Panc1 (cell line): ENCODE measurements at regions not wholly inside any gene's neighbourhood (a gene's known extent, or its start where the extent isn't known, plus 50 kb on each side); places are given as distances from the start of the nearest gene placed in this dataset.

ENCODE experiments used
- ATAC-seq: fragments of 200-7000 bp; cut with Tn5 transposase; 2 replicates; pipeline ENCODE4 v1.9.1; 2020; ENCODE audit warnings: mild to moderate bottlenecking, moderate library complexity
- BruUV-seq: library from RNA; stranded (reverse); fragments of 400-500 nt; replicated peaks from 2 replicates; lab custom pipeline; 2021; lab: Mats Ljungman, UMichigan
- CTCF ChIA-PET: fragments of 300-600 bp; sonication (Branson Sonifier 250); formaldehyde crosslinking; loops from one replicate; lab custom pipeline; 2022; ENCODE audit warnings: antibody characterized with exemption; lab: Charles Lee
- POLR2A ChIA-PET: fragments of 300-600 bp; sonication (Branson Sonifier 250); formaldehyde crosslinking; loops from one replicate; lab custom pipeline; 2022; ENCODE audit warnings: antibody characterized with exemption; lab: Charles Lee
- DNase-seq: peaks from one replicate; pipeline ENCODE4 v3.0.0-alpha.2; 2010; ENCODE audit warnings: low read depth, low spot score
- H3K27ac ChIP-seq: 2 replicates; pipeline ENCODE4 v1.5.1; 2011; ENCODE audit warnings: mild to moderate bottlenecking, low read length, inconsistent platforms
- H3K27me3 ChIP-seq: fragments of 200-500 bp; sonication (Bioruptor generic); 2 replicates; pipeline ENCODE4 v1.6.0; 2014; ENCODE audit warnings: low read length, inconsistent platforms; ENCODE audit not compliant: control insufficient read depth, insufficient read depth
- H3K36me3 ChIP-seq: fragments of 200-500 bp; sonication (Bioruptor generic); 2 replicates; pipeline ENCODE4 v1.5.1; 2014; ENCODE audit warnings: inconsistent platforms, mild to moderate bottlenecking, low read length, moderate library complexity; ENCODE audit not compliant: control insufficient read depth, insufficient read depth
- H3K4me1 ChIP-seq: 2 replicates; pipeline ENCODE4 v1.5.1; 2011; ENCODE audit warnings: inconsistent platforms, mild to moderate bottlenecking, low read length, moderate library complexity; ENCODE audit not compliant: control insufficient read depth, insufficient read depth
- H3K4me3 ChIP-seq, 2 experiments: 2 replicates each; pipeline ENCODE4 v1.5.1; 2011 to 2012; ENCODE audit warnings: low read depth in 2 of 2, low read length in 2 of 2, mild to moderate bottlenecking in 2 of 2, inconsistent platforms in 1 of 2, moderate library complexity in 1 of 2
- H3K9me3 ChIP-seq: fragments of 200-500 bp; sonication (Bioruptor generic); 2 replicates; pipeline ENCODE4 v1.5.1; 2014; ENCODE audit warnings: low read depth, mild to moderate bottlenecking, inconsistent platforms, low read length, moderate library complexity; ENCODE audit not compliant: control insufficient read depth, insufficient read depth
- POLR2AphosphoS5 ChIP-seq: IDR thresholded peaks from 2 replicates; pipeline ENCODE4 v1.6.1; 2012; ENCODE audit warnings: mild to moderate bottlenecking, low read depth, low read length, moderate library complexity
- SIN3A ChIP-seq: IDR thresholded peaks from 2 replicates; pipeline ENCODE4 v1.6.1; 2012; ENCODE audit warnings: low read depth, mild to moderate bottlenecking, low read length, moderate library complexity, borderline replicate concordance; ENCODE audit not compliant: insufficient read depth
- TCF7L2 ChIP-seq: IDR thresholded peaks from 2 replicates; pipeline ENCODE4 v1.6.1; 2011; ENCODE audit warnings: mild to moderate bottlenecking, low read depth, low read length, inconsistent platforms
- in situ Hi-C: cut with HindIII; loops from 2 replicates; pipeline ENCODE4 v1.10.0; 2016; ENCODE audit warnings: low sequenced_read_pairs, low pct_unique_long_range_greater_than_20kb
- intact Hi-C: fragments of 100-400 bp; cut with micrococcal nuclease; formaldehyde crosslinking; loops from one replicate; pipeline ENCODE4 v1.10.0; 2022; ENCODE audit not compliant: unreplicated experiment
- TF ChIP-seq, protein P1 (sequence below), 2 experiments: IDR thresholded peaks; 2 replicates each; pipeline ENCODE4 v1.6.1; 2011 to 2012; ENCODE audit warnings: low read depth in 2 of 2, control low read depth in 1 of 2, low read length in 1 of 2, mild to moderate bottlenecking in 1 of 2, moderate library complexity in 1 of 2; ENCODE audit not compliant: insufficient read depth in 1 of 2
- TF ChIP-seq, protein P2 (sequence below): fragments of 450-650 bp; IDR thresholded peaks from 2 replicates; pipeline ENCODE4 v1.5.1; 2017; ENCODE audit warnings: mild to moderate bottlenecking

DNA sequence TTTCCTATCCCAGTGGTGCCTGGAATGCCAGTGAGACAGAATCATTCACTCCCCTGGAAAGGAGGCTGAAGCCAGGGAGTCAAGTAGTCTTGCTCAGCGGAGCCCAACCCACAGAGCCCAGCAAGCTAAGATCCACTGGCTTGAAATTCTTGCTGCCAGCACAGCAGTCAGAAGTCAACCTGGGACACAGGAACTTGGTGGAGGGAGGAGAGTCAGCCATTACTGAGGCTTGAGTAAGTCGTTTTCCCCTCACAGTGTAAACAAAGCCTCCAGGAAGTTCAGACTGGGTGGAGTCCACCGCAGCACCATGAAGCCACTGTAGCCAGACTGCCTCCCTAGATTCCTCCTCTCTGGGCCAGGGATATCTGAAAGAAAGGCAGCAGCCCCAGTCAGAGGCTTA, 283.2 kb upstream of the CPEB2 start:
- no peaks in the 10 kb centered on the region for H3K36me3 ChIP-seq
- no peaks in the 10 kb centered on the region for H3K9me3 ChIP-seq
- ChIA-PET CTCF (no interaction called here), POLR2A (no interaction called here)
- in situ Hi-C loops: no loop called here
- no peak for TF ChIP-seq SIN3A
- no peak for TF ChIP-seq POLR2AphosphoS5
- TF ChIP-seq, protein P1, sequence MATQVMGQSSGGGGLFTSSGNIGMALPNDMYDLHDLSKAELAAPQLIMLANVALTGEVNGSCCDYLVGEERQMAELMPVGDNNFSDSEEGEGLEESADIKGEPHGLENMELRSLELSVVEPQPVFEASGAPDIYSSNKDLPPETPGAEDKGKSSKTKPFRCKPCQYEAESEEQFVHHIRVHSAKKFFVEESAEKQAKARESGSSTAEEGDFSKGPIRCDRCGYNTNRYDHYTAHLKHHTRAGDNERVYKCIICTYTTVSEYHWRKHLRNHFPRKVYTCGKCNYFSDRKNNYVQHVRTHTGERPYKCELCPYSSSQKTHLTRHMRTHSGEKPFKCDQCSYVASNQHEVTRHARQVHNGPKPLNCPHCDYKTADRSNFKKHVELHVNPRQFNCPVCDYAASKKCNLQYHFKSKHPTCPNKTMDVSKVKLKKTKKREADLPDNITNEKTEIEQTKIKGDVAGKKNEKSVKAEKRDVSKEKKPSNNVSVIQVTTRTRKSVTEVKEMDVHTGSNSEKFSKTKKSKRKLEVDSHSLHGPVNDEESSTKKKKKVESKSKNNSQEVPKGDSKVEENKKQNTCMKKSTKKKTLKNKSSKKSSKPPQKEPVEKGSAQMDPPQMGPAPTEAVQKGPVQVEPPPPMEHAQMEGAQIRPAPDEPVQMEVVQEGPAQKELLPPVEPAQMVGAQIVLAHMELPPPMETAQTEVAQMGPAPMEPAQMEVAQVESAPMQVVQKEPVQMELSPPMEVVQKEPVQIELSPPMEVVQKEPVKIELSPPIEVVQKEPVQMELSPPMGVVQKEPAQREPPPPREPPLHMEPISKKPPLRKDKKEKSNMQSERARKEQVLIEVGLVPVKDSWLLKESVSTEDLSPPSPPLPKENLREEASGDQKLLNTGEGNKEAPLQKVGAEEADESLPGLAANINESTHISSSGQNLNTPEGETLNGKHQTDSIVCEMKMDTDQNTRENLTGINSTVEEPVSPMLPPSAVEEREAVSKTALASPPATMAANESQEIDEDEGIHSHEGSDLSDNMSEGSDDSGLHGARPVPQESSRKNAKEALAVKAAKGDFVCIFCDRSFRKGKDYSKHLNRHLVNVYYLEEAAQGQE (IDR thresholded peaks at IDR 0.05; ENCODE audit: insufficient read depth in 1 of 2, low read depth in 2 of 2, low read length in 1 of 2): no peak
- H3K4me3 ChIP-seq: no peak overlapping the region
- no peak for ATAC-seq
- H3K4me1 ChIP-seq: no peaks in the 10 kb centered on the region
- BruUV-seq: no TSS peak
- no peak overlapping the region for H3K27ac ChIP-seq
- no peaks in the 10 kb centered on the region for H3K27me3 ChIP-seq
- intact Hi-C loops: no loop called here
- DNase-seq: no peak

GRCh38 chr4:14726441-14726840, 275.8 kb upstream of the CPEB2 start:
- intact Hi-C loops (no loop called here), in situ Hi-C loops (no loop called here)
- DNase-seq: no peak
- BruUV-seq: no TSS peak
- CTCF ChIA-PET: no interaction called here
- TF ChIP-seq TCF7L2 (no peak), POLR2AphosphoS5 (no peak), SIN3A (no peak)
- TF ChIP-seq, protein P2, sequence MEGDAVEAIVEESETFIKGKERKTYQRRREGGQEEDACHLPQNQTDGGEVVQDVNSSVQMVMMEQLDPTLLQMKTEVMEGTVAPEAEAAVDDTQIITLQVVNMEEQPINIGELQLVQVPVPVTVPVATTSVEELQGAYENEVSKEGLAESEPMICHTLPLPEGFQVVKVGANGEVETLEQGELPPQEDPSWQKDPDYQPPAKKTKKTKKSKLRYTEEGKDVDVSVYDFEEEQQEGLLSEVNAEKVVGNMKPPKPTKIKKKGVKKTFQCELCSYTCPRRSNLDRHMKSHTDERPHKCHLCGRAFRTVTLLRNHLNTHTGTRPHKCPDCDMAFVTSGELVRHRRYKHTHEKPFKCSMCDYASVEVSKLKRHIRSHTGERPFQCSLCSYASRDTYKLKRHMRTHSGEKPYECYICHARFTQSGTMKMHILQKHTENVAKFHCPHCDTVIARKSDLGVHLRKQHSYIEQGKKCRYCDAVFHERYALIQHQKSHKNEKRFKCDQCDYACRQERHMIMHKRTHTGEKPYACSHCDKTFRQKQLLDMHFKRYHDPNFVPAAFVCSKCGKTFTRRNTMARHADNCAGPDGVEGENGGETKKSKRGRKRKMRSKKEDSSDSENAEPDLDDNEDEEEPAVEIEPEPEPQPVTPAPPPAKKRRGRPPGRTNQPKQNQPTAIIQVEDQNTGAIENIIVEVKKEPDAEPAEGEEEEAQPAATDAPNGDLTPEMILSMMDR: no peak
- TF ChIP-seq, protein P1 (IDR thresholded peaks at IDR 0.05; ENCODE audit: insufficient read depth in 1 of 2, low read depth in 2 of 2, low read length in 1 of 2): no peak
- Histone ChIP-seq H3K27ac (no peak overlapping the region), H3K4me1 (no peaks in the 10 kb centered on the region), H3K4me3 (no peak overlapping the region), H3K36me3 (no peaks in the 10 kb centered on the region), H3K9me3 (no peaks in the 10 kb centered on the region), H3K27me3 (no peaks in the 10 kb centered on the region)
- POLR2A ChIA-PET: no interaction called here
- no peak for ATAC-seq
